WTC11 (cell line): ENCODE measurements at regions not wholly inside any gene's neighbourhood (a gene's known extent, or its start where the extent isn't known, plus 50 kb on each side); places are given as distances from the start of the nearest gene placed in this dataset.

Experiments used
- ATAC-seq: fragments of 200-7000 bp; cut with Tn5 transposase; 2 replicates; pipeline ENCODE4 v1.10.0; 2021; ENCODE audit warnings: mild to moderate bottlenecking, moderate library complexity
- CTCF ChIA-PET: fragments of 300-600 bp; sonication (Branson Sonifier 250); formaldehyde crosslinking; loops from one replicate; lab custom pipeline; 2021; ENCODE audit warnings: antibody characterized with exemption; lab: Charles Lee
- POLR2A ChIA-PET: fragments of 350-600 bp; sonication (Branson Sonifier 250); formaldehyde crosslinking; loops from one replicate; lab custom pipeline; 2021; ENCODE audit warnings: antibody characterized with exemption; lab: Charles Lee
- DNase-seq: peaks from one replicate; pipeline ENCODE4 v3.0.0; 2021; ENCODE audit warnings: low spot score
- H3K27ac Mint-ChIP-seq: 2 replicates; pipeline ENCODE4 v1.8.0; 2021; ENCODE audit warnings: mixed read lengths
- H3K27me3 Mint-ChIP-seq: 2 replicates; pipeline ENCODE4 v1.8.0; 2021; ENCODE audit warnings: low read depth, mild to moderate bottlenecking, moderate library complexity, mixed read lengths
- H3K36me3 Mint-ChIP-seq: 2 replicates; pipeline ENCODE4 v1.8.0; 2021; ENCODE audit warnings: mixed read lengths
- H3K4me1 Mint-ChIP-seq: 2 replicates; pipeline ENCODE4 v1.8.0; 2022; ENCODE audit warnings: mixed read lengths
- H3K4me3 Mint-ChIP-seq: 2 replicates; pipeline ENCODE4 v1.8.0; 2021; ENCODE audit warnings: mild to moderate bottlenecking, moderate library complexity, mixed read lengths
- H3K9me3 Mint-ChIP-seq: 2 replicates; pipeline ENCODE4 v1.8.0; 2021; ENCODE audit warnings: mixed read lengths
- ELF4 ChIP-seq: sonication (generic); formaldehyde crosslinking; IDR thresholded peaks from 2 replicates; pipeline ENCODE4 v1.8.1; 2022; ENCODE audit warnings: low read depth, mild to moderate bottlenecking, moderate library complexity, missing genetic modification reagents
- GRHL2 ChIP-seq: fragments of 250-450 bp; sonication (Bioruptor Pico); IDR thresholded peaks from 2 replicates; pipeline ENCODE4 v1.8.0; 2022; ENCODE audit warnings: mild to moderate bottlenecking, moderate library complexity; ENCODE audit not compliant: insufficient replicate concordance, severe bottlenecking
- HMGA2 ChIP-seq: fragments of 250-450 bp; sonication (Bioruptor Pico); IDR thresholded peaks from 2 replicates; pipeline ENCODE4 v1.4.0; 2021; ENCODE audit warnings: mild to moderate bottlenecking, moderate library complexity
- IRF2 ChIP-seq: sonication (generic); formaldehyde crosslinking; IDR thresholded peaks from 2 replicates; pipeline ENCODE4 v1.8.0; 2022; ENCODE audit warnings: low read depth, missing genetic modification reagents, borderline replicate concordance
- MXD4 ChIP-seq: fragments of 250-450 bp; sonication (Bioruptor Pico); IDR thresholded peaks from 2 replicates; pipeline ENCODE4 v1.8.0; 2021; ENCODE audit warnings: mild to moderate bottlenecking, moderate library complexity, borderline replicate concordance
- OVOL2 ChIP-seq: fragments of 250-450 bp; sonication (Bioruptor Pico); IDR thresholded peaks from 2 replicates; pipeline ENCODE4 v1.9.0; 2021; ENCODE audit warnings: mild to moderate bottlenecking, borderline replicate concordance
- TP53 ChIP-seq: sonication (generic); formaldehyde crosslinking; IDR thresholded peaks from 2 replicates; pipeline ENCODE4 v1.8.1; 2023; ENCODE audit warnings: mild to moderate bottlenecking, missing genetic modification reagents
- ZNF219 ChIP-seq: sonication (generic); formaldehyde crosslinking; IDR thresholded peaks from 2 replicates; pipeline ENCODE4 v1.8.0; 2023; ENCODE audit warnings: missing genetic modification reagents, mild to moderate bottlenecking, borderline replicate concordance
- ZNF317 ChIP-seq: sonication (generic); formaldehyde crosslinking; IDR thresholded peaks from 2 replicates; pipeline ENCODE4 v1.8.1; 2023; ENCODE audit warnings: low read depth, mild to moderate bottlenecking, moderate library complexity, missing genetic modification reagents, borderline replicate concordance
- ZNF416 ChIP-seq: fragments of 250-450 bp; sonication (Bioruptor Pico); IDR thresholded peaks from 2 replicates; pipeline ENCODE4 v1.9.0; 2021; ENCODE audit warnings: mild to moderate bottlenecking, inconsistent platforms
- ZNF512 ChIP-seq: sonication (generic); formaldehyde crosslinking; IDR thresholded peaks from 2 replicates; pipeline ENCODE4 v1.8.1; 2022; ENCODE audit warnings: missing genetic modification reagents, borderline replicate concordance
- TF ChIP-seq, protein P1 (sequence below): sonication (generic); formaldehyde crosslinking; conservative IDR thresholded peaks from 2 replicates; pipeline ENCODE4 v1.8.1; 2023; ENCODE audit warnings: mild to moderate bottlenecking, low read depth, missing genetic modification reagents, moderate library complexity
- TF ChIP-seq, protein P2 (sequence below): sonication (generic); formaldehyde crosslinking; IDR thresholded peaks from 2 replicates; pipeline ENCODE4 v1.8.1; 2023; ENCODE audit warnings: mild to moderate bottlenecking, missing genetic modification reagents, moderate library complexity
- TF ChIP-seq, protein P3 (sequence below): sonication (generic); formaldehyde crosslinking; IDR thresholded peaks from 2 replicates; pipeline ENCODE4 v1.8.0; 2023; ENCODE audit warnings: missing genetic modification reagents
- TF ChIP-seq, protein P4 (sequence below): fragments of 250-450 bp; sonication (Bioruptor Pico); IDR thresholded peaks from 2 replicates; pipeline ENCODE4 v1.8.0; 2021; ENCODE audit warnings: mild to moderate bottlenecking
- TF ChIP-seq, protein P5 (sequence below): sonication (generic); formaldehyde crosslinking; IDR thresholded peaks from 2 replicates; pipeline ENCODE4 v1.8.1; 2022; ENCODE audit warnings: low read depth, mild to moderate bottlenecking, moderate library complexity, missing genetic modification reagents, borderline replicate concordance

DNA sequence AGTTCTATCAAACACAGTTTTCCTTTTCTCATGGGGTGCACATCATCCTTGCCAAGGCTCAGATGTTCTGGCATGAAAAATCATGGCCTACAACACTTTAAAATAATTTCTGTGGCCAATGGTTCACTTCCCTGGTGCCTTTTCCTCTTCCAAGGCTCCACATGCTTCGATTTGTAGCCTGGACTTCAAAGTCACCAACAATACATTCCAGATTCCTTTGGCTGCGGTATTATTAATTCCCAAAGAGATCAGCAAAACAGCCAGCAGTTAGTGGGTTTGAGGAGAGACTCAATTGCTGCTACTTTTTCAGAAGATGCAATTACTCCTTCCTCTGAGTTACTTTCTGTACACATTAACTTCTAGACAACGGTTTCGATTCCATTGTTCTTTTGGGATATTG, 80.3 kb upstream of the CCDC80 start:
- ChIA-PET CTCF (interaction anchor here (1.3 kb wide), 1 partner anchor 13 kb away, joined by 4 read pairs; no protein-coding TSS in a partner anchor), POLR2A (no interaction called here)

DNA sequence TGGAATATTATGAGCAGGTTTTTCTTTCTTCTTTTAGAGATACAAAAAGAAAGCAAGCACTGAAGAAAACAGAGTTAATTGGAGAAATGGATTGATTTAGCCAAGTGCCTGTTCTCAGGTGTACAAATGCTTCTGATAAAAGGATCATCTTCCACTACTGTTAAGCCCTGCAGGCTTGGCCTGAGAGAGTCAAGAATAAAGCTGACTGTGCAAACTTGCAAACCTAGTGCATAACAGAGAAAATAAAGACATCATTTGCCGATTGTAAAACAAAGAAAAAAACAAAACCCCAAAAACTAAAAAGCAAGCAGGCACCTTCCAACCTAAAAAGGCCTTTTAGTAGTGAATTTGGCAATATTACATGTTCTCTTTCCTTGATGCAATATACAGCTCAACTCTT, 78.0 kb upstream of the CCDC80 start:
- no peak for ATAC-seq
- no peak overlapping the region for H3K4me3 Mint-ChIP-seq
- TF ChIP-seq, protein P1, sequence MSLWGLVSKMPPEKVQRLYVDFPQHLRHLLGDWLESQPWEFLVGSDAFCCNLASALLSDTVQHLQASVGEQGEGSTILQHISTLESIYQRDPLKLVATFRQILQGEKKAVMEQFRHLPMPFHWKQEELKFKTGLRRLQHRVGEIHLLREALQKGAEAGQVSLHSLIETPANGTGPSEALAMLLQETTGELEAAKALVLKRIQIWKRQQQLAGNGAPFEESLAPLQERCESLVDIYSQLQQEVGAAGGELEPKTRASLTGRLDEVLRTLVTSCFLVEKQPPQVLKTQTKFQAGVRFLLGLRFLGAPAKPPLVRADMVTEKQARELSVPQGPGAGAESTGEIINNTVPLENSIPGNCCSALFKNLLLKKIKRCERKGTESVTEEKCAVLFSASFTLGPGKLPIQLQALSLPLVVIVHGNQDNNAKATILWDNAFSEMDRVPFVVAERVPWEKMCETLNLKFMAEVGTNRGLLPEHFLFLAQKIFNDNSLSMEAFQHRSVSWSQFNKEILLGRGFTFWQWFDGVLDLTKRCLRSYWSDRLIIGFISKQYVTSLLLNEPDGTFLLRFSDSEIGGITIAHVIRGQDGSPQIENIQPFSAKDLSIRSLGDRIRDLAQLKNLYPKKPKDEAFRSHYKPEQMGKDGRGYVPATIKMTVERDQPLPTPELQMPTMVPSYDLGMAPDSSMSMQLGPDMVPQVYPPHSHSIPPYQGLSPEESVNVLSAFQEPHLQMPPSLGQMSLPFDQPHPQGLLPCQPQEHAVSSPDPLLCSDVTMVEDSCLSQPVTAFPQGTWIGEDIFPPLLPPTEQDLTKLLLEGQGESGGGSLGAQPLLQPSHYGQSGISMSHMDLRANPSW (CRISPR knock-in tag): no peak
- TF ChIP-seq TP53 (CRISPR knock-in tag) (no peak), IRF2 (CRISPR knock-in tag) (no peak)
- TF ChIP-seq, protein P2, sequence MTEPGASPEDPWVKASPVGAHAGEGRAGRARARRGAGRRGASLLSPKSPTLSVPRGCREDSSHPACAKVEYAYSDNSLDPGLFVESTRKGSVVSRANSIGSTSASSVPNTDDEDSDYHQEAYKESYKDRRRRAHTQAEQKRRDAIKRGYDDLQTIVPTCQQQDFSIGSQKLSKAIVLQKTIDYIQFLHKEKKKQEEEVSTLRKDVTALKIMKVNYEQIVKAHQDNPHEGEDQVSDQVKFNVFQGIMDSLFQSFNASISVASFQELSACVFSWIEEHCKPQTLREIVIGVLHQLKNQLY (CRISPR knock-in tag): no peak
- TF ChIP-seq, protein P3, sequence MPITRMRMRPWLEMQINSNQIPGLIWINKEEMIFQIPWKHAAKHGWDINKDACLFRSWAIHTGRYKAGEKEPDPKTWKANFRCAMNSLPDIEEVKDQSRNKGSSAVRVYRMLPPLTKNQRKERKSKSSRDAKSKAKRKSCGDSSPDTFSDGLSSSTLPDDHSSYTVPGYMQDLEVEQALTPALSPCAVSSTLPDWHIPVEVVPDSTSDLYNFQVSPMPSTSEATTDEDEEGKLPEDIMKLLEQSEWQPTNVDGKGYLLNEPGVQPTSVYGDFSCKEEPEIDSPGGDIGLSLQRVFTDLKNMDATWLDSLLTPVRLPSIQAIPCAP: no peak
- H3K36me3 Mint-ChIP-seq: peaks cover 10% of the 10 kb centered on the region
- CTCF ChIA-PET: no interaction called here
- POLR2A ChIA-PET: no interaction called here
- H3K4me1 Mint-ChIP-seq: no peaks in the 10 kb centered on the region
- peaks cover 15% of the 10 kb centered on the region for H3K9me3 Mint-ChIP-seq
- no peak for DNase-seq
- H3K27ac Mint-ChIP-seq: no peak overlapping the region
- no peaks in the 10 kb centered on the region; the same call in 1 of the 2 replicates for H3K27me3 Mint-ChIP-seq

More for the DNA sequence above, 80.3 kb upstream of the CCDC80 start:
- Mint-ChIP-seq H3K4me3 (no peak overlapping the region), H3K27ac (no peak overlapping the region), H3K4me1 (no peaks in the 10 kb centered on the region), H3K36me3 (peaks cover 22% of the 10 kb centered on the region), H3K9me3 (peaks cover 27% of the 10 kb centered on the region), H3K27me3 (no peaks in the 10 kb centered on the region; the same call in 1 of the 2 replicates)
- no peak for DNase-seq
- TF ChIP-seq, protein P4, sequence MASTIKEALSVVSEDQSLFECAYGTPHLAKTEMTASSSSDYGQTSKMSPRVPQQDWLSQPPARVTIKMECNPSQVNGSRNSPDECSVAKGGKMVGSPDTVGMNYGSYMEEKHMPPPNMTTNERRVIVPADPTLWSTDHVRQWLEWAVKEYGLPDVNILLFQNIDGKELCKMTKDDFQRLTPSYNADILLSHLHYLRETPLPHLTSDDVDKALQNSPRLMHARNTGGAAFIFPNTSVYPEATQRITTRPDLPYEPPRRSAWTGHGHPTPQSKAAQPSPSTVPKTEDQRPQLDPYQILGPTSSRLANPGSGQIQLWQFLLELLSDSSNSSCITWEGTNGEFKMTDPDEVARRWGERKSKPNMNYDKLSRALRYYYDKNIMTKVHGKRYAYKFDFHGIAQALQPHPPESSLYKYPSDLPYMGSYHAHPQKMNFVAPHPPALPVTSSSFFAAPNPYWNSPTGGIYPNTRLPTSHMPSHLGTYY: no peak
- TF ChIP-seq ZNF317 (no peak), ZNF219 (CRISPR knock-in tag) (no peak), TP53 (CRISPR knock-in tag) (no peak), ELF4 (no peak), OVOL2 (CRISPR knock-in tag) (no peak), MXD4 (CRISPR knock-in tag) (no peak), HMGA2 (CRISPR knock-in tag) (no peak), GRHL2 (no peak), ZNF416 (CRISPR knock-in tag) (no peak), ZNF512 (CRISPR knock-in tag) (no peak)
- TF ChIP-seq, protein P5, sequence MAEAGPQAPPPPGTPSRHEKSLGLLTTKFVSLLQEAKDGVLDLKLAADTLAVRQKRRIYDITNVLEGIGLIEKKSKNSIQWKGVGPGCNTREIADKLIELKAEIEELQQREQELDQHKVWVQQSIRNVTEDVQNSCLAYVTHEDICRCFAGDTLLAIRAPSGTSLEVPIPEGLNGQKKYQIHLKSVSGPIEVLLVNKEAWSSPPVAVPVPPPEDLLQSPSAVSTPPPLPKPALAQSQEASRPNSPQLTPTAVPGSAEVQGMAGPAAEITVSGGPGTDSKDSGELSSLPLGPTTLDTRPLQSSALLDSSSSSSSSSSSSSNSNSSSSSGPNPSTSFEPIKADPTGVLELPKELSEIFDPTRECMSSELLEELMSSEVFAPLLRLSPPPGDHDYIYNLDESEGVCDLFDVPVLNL (CRISPR knock-in tag): no peak
- TF ChIP-seq, protein P3: no peak
- no peak for ATAC-seq
